Endothelial cell of umbilical vein (primary cell): ENCODE measurements at regions not wholly inside any gene's neighbourhood (a gene's known extent, or its start where the extent isn't known, plus 50 kb on each side); places are given as distances from the start of the nearest gene placed in this dataset.

Experiments used
- BruUV-seq: library from RNA; stranded (reverse); fragments of 400-500 nt; replicated peaks from 2 replicates; lab custom pipeline; 2021; lab: Mats Ljungman, UMichigan
- CTCF ChIA-PET: fragments of 300-600, 350-600 bp; sonication (Branson Sonifier 250); formaldehyde crosslinking; loops from one replicate; lab custom pipeline; 2021; ENCODE audit warnings: antibody characterized with exemption, inconsistent platforms; lab: Charles Lee
- POLR2A ChIA-PET: fragments of 300-600, 350-600 bp; sonication (Branson Sonifier 250); formaldehyde crosslinking; loops from one replicate; lab custom pipeline; 2021; ENCODE audit warnings: antibody characterized with exemption, inconsistent platforms; lab: Charles Lee
- DNase-seq: peaks from one replicate; pipeline ENCODE4 v3.0.0-alpha.2; 2011; ENCODE audit warnings: low read depth, low spot score
- FAIRE-seq: peaks from 2 replicates; lab custom pipeline; 2011; peaks lifted over from hg19 to GRCh38; lab: Jason Lieb, UNC
- H2AFZ ChIP-seq: 2 replicates; pipeline ENCODE4 v1.6.0; 2012; ENCODE audit warnings: low read depth, low read length, control low read depth, inconsistent platforms
- H3K27ac ChIP-seq: 2 replicates; pipeline ENCODE4 v1.5.1; 2011; ENCODE audit warnings: low read depth, mild to moderate bottlenecking, control low read depth, low read length, moderate library complexity; ENCODE audit not compliant: insufficient read depth
- H3K27me3 ChIP-seq, 2 experiments: 2 replicates each; pipeline versions ENCODE4 v1.6.0 to v1.6.1; 2011; ENCODE audit warnings: low read length in 2 of 2, mixed read lengths in 1 of 2; ENCODE audit not compliant: control insufficient read depth in 2 of 2, insufficient read depth in 2 of 2
- H3K36me3 ChIP-seq, 2 experiments: 2 replicates in 1 of 2; 3 replicates in 1 of 2; pipeline ENCODE4 v1.5.1; 2011; ENCODE audit warnings: low read length in 2 of 2, mild to moderate bottlenecking in 1 of 2, moderate library complexity in 1 of 2; ENCODE audit not compliant: control insufficient read depth in 2 of 2, insufficient read depth in 2 of 2; ENCODE audit errors: extremely low read depth in 1 of 2
- H3K4me1 ChIP-seq: 3 replicates; pipeline ENCODE4 v1.5.1; 2011; ENCODE audit warnings: mild to moderate bottlenecking, low read length; ENCODE audit not compliant: control insufficient read depth, insufficient read depth; ENCODE audit errors: extremely low read depth
- H3K4me2 ChIP-seq: 2 replicates; pipeline ENCODE4 v1.6.1; 2011; ENCODE audit warnings: low read length, control low read depth, mixed read lengths; ENCODE audit not compliant: insufficient read depth
- H3K4me3 ChIP-seq, 3 experiments: fragments of 200-600 bp in 1 of 3; sonication (generic), shearing (Covaris generic) in 1 of 3; replicated peaks in 1 of 3; 2 replicates each; pipeline ENCODE4 v1.5.1; 2011 to 2016; ENCODE audit warnings: control low read depth in 3 of 3, low read length in 3 of 3, mild to moderate bottlenecking in 2 of 3, inconsistent platforms in 1 of 3, low read depth in 1 of 3, moderate library complexity in 1 of 3; ENCODE audit not compliant: insufficient read depth in 1 of 3
- H3K79me2 ChIP-seq: 2 replicates; pipeline ENCODE4 v1.6.0; 2012; ENCODE audit warnings: low read length, inconsistent platforms; ENCODE audit not compliant: control insufficient read depth, insufficient read depth
- H3K9ac ChIP-seq: replicated peaks from 2 replicates; pipeline ENCODE3; 2011; ENCODE audit warnings: low read length, control low read depth; ENCODE audit not compliant: insufficient read depth; ENCODE audit errors: extremely low read depth
- H3K9me1 ChIP-seq: replicated peaks from 3 replicates; pipeline ENCODE4 v1.6.0; 2011; ENCODE audit warnings: mild to moderate bottlenecking, low read length; ENCODE audit not compliant: control insufficient read depth, insufficient read depth; ENCODE audit errors: extremely low read depth
- H3K9me3 ChIP-seq: replicated peaks from 2 replicates; pipeline ENCODE4 v1.5.1; 2012; ENCODE audit warnings: low read length, inconsistent platforms; ENCODE audit not compliant: control insufficient read depth, insufficient read depth
- H4K20me1 ChIP-seq: replicated peaks from 2 replicates; pipeline ENCODE3; 2011; ENCODE audit warnings: mild to moderate bottlenecking, low read length; ENCODE audit not compliant: control insufficient read depth, insufficient read depth; ENCODE audit errors: extremely low read depth
- CTCF ChIP-seq, 2 donors: IDR thresholded peaks; 1 replicate in 1 of 2; 2 replicates in 1 of 2; pipeline ENCODE4 v1.5.1; 2011; ENCODE audit warnings: low read length in 2 of 2, mild to moderate bottlenecking in 2 of 2, moderate library complexity in 2 of 2, control low read depth in 1 of 2, inconsistent platforms in 1 of 2, low read depth in 1 of 2; ENCODE audit not compliant: insufficient read depth in 1 of 2; ENCODE audit errors: extremely low read depth in 1 of 2
- EZH2 ChIP-seq: IDR thresholded peaks from 2 replicates; pipeline ENCODE4 v1.6.1; 2012; ENCODE audit warnings: borderline replicate concordance, low read depth, mild to moderate bottlenecking, moderate library complexity, low read length, inconsistent platforms; ENCODE audit not compliant: severe bottlenecking
- FOS ChIP-seq: IDR thresholded peaks from 2 replicates; pipeline ENCODE4 v1.6.1; 2011; ENCODE audit warnings: mild to moderate bottlenecking, low read length, moderate library complexity, borderline replicate concordance; ENCODE audit not compliant: insufficient read depth
- GATA2 ChIP-seq: IDR thresholded peaks from 2 replicates; pipeline ENCODE4 v1.7.0; 2011; ENCODE audit warnings: low read depth, mild to moderate bottlenecking, moderate library complexity, mixed read lengths, low read length; ENCODE audit not compliant: insufficient read length, insufficient read depth
- JUN ChIP-seq: IDR thresholded peaks from 2 replicates; pipeline ENCODE4 v1.6.1; 2011; ENCODE audit warnings: borderline replicate concordance, low read depth; ENCODE audit not compliant: insufficient read length, insufficient read depth
- MAX ChIP-seq: IDR thresholded peaks from 2 replicates; pipeline ENCODE4 v1.6.1; 2011; ENCODE audit not compliant: insufficient read depth, insufficient read length
- MYC ChIP-seq: IDR thresholded peaks from one replicate; pipeline ENCODE4 v1.6.1; 2011; ENCODE audit warnings: mild to moderate bottlenecking, low read depth, low read length
- POLR2A ChIP-seq: IDR thresholded peaks from 2 replicates; pipeline ENCODE4 v1.6.1; 2012; ENCODE audit warnings: low read depth, mild to moderate bottlenecking, control low read depth, low read length
- POLR2AphosphoS5 ChIP-seq: IDR thresholded peaks from 2 replicates; pipeline ENCODE4 v1.6.1; 2012; ENCODE audit warnings: low read depth, mild to moderate bottlenecking, control low read depth, low read length, moderate library complexity; ENCODE audit not compliant: insufficient read depth
- dilution Hi-C: fragments of 300-500 bp; cut with MboI; formaldehyde crosslinking; loops from one replicate; pipeline ENCODE4 v1.15.0; 2019; ENCODE audit warnings: low sequenced_read_pairs; ENCODE audit not compliant: extremely low pct_ligation_motif_present
- intact Hi-C: fragments of 100-400 bp; cut with micrococcal nuclease; formaldehyde crosslinking; loops from one replicate; pipeline ENCODE4 v1.10.0; 2022

GRCh38 chr5:72741805-72742204, 74.7 kb upstream of the TNPO1 start:
- Histone ChIP-seq H3K9ac (no peak overlapping the region), H3K79me2 (no peaks in the 10 kb centered on the region), H3K4me2 (no peak overlapping the region), H3K27ac (no peak overlapping the region), H3K9me1 (no peaks in the 10 kb centered on the region), H3K4me3 (no peak overlapping the region), H3K27me3 (no peaks in the 10 kb centered on the region), H3K4me1 (no peaks in the 10 kb centered on the region), H3K9me3 (no peaks in the 10 kb centered on the region), H3K36me3 (no peaks in the 10 kb centered on the region), H2AFZ (no peak overlapping the region), H4K20me1 (no peaks in the 10 kb centered on the region)
- ChIA-PET CTCF (interaction anchor here (0.6 to 1.7 kb wide), 4 partner anchors 12 to 373 kb away, joined by 3 to 8 read pairs (median 4); no protein-coding TSS in a partner anchor), POLR2A (interaction anchor here (0.6 kb wide), 1 partner anchor 16 kb away, joined by 4 read pairs; no protein-coding TSS in a partner anchor)
- no peak for FAIRE-seq
- dilution Hi-C loops, result no loop called here
- TF ChIP-seq FOS, result no peak
- no peak for TF ChIP-seq GATA2
- no peak for TF ChIP-seq JUN
- no peak for TF ChIP-seq POLR2A
- no peak for TF ChIP-seq MAX
- no peak for TF ChIP-seq POLR2AphosphoS5
- no peak for TF ChIP-seq EZH2
- no peak for TF ChIP-seq MYC
- TF ChIP-seq CTCF (IDR thresholded peaks at IDR 0.05; ENCODE audit: extremely low read depth in 1 of 2, insufficient read depth in 1 of 2, low read depth in 1 of 2, low read length in 2 of 2), result no peak
- intact Hi-C loops, result no loop called here
- BruUV-seq, result no TSS peak
- no peak for DNase-seq
